ENCODE measurements at regions not wholly inside any gene's neighbourhood (a gene's known extent, or its start where the extent isn't known, plus 50 kb on each side); places are given as distances from the start of the nearest gene placed in this dataset.

- no peak for DNase-seq (ENCODE audit: low spot score)
- no peaks in the 10 kb centered on the region for H3K9me3 ChIP-seq (ENCODE audit: control insufficient read depth in 4 of 4, low read length in 3 of 4)
- no peaks in the 10 kb centered on the region for H3K27me3 ChIP-seq (ENCODE audit: control insufficient read depth in 4 of 4, insufficient read depth in 4 of 4, low read length in 3 of 4)
- H3K27ac ChIP-seq (ENCODE audit: low read depth in 1 of 2, low read length in 2 of 2), result no peak overlapping the region
- no peak overlapping the region for H3K4me3 ChIP-seq (ENCODE audit: low read depth in 1 of 3, low read length in 3 of 3)
- peaks cover 2 to 10% (median 7%) of the 10 kb centered on the region in 4 donors for H3K4me1 ChIP-seq (ENCODE audit: control insufficient read depth in 4 of 4, insufficient read depth in 4 of 4, low read length in 3 of 4)
- TF ChIP-seq EGR1 (IDR thresholded peaks at IDR 0.05; ENCODE audit: low read depth in 2 of 2) (no peak), HNF4A (conservative IDR thresholded peaks at IDR 0.05) (peak; percentile 54 to 72), FOXA1 (IDR thresholded peaks at IDR 0.05) (no peak)
- WGBS, result 85% methylated on average over 10 of the region's 10 CpGs
- H3K9ac ChIP-seq (ENCODE audit: low read depth in 1 of 2, low read length in 2 of 2), result no peak overlapping the region
- H3K36me3 ChIP-seq (ENCODE audit: control insufficient read depth in 4 of 4, insufficient read depth in 3 of 4, low read depth in 1 of 4, low read length in 3 of 4), result no peaks in the 10 kb centered on the region
Observed at GRCh38 chr14:100403802-100404365, 80.7 kb downstream of the SLC25A47 start.

GRCh38 chr14:100404419-100404818 is 81.3 kb downstream of the SLC25A47 start:
- no peak for DNase-seq (ENCODE audit: low spot score)
- H3K4me1 ChIP-seq (ENCODE audit: control insufficient read depth in 4 of 4, insufficient read depth in 4 of 4, low read length in 3 of 4), result peaks cover 2 to 10% (median 7%) of the 10 kb centered on the region in 4 donors
- no peaks in the 10 kb centered on the region for H3K27me3 ChIP-seq (ENCODE audit: control insufficient read depth in 4 of 4, insufficient read depth in 4 of 4, low read length in 3 of 4)

More at GRCh38 chr14:100404419-100404818, 81.3 kb downstream of the SLC25A47 start:
- Histone ChIP-seq H3K27ac (ENCODE audit: low read depth in 1 of 2, low read length in 2 of 2) (no peak overlapping the region), H3K4me3 (ENCODE audit: low read depth in 1 of 3, low read length in 3 of 3) (no peak overlapping the region), H3K9ac (ENCODE audit: low read depth in 1 of 2, low read length in 2 of 2) (no peak overlapping the region), H3K9me3 (ENCODE audit: control insufficient read depth in 4 of 4, low read length in 3 of 4) (no peaks in the 10 kb centered on the region), H3K36me3 (ENCODE audit: control insufficient read depth in 4 of 4, insufficient read depth in 3 of 4, low read depth in 1 of 4, low read length in 3 of 4) (no peaks in the 10 kb centered on the region)
- WGBS, result 86% methylated on average over 4 of the region's 4 CpGs
- TF ChIP-seq RAD21 (IDR thresholded peaks at IDR 0.05) (no peak), YY1 (IDR thresholded peaks at IDR 0.05) (no peak), CTCF (IDR thresholded peaks at IDR 0.05; ENCODE audit: low read depth, low read length, missing input control) (no peak), FOXA1 (IDR thresholded peaks at IDR 0.05) (no peak), SP1 (IDR thresholded peaks at IDR 0.05) (no peak), FOXA2 (IDR thresholded peaks at IDR 0.05) (no peak), EGR1 (IDR thresholded peaks at IDR 0.05; ENCODE audit: low read depth in 2 of 2) (no peak), HNF4A (conservative IDR thresholded peaks at IDR 0.05) (no peak), GABPA (IDR thresholded peaks at IDR 0.05 in 1 of 2, conservative IDR thresholded peaks at IDR 0.05 in 1 of 2) (no peak), RXRA (IDR thresholded peaks at IDR 0.05) (no peak), TAF1 (conservative IDR thresholded peaks at IDR 0.05) (no peak), ZBTB33 (IDR thresholded peaks at IDR 0.05) (no peak), JUND (IDR thresholded peaks at IDR 0.05) (no peak), HNF4G (IDR thresholded peaks at IDR 0.05) (no peak), NR2F2 (IDR thresholded peaks at IDR 0.05) (no peak), ATF3 (IDR thresholded peaks at IDR 0.05) (no peak), MAX (IDR thresholded peaks at IDR 0.05) (no peak), REST (IDR thresholded peaks at IDR 0.05) (no peak)

Data from liver (tissue), 8 donors.